ENCODE measurements at regions not wholly inside any gene's neighbourhood (a gene's known extent, or its start where the extent isn't known, plus 50 kb on each side); places are given as distances from the start of the nearest gene placed in this dataset.
"Not testable (repeated sequence)": the region's sequence is repeated elsewhere in the genome, so short reads cannot be mapped to it uniquely, and the experiment has no call there.

DNA sequence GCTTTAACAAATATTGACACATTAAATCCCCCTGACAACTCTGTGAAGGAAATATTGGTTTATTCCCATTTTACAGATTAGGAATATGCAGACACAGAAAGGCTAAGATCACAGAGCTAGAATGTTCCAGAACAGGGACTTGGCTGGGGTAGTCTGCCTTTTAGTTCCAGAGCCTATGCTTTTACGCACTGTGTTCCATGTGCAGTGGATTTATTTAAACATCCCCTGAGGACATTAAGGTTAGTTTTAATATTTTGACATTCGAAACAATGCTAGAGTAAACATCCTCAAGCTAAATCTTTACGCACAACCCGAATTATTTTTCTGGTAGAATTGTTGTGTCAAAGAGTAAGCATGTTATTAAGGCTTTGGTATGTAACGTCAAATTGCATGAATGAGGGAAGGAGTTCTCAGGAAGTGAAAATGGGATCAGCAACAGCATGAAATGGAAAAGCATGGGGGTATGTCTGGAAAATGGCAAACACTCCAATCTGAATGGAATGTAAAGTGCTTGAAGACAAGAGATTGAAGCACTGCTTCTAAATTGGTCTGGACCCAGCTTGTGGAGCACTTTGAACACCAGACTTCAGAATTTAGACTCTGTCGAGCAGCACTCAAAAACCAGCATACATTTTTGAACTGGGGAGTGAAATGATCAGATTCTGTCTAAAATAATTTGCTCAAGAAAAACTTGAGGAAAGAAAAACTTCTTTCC is 429.9 kb downstream of the CD83 start:
- H3K27ac ChIP-seq (ENCODE audit: low read depth) = no peak overlapping the region
- no peak overlapping the region for H3K4me3 ChIP-seq (ENCODE audit: low read depth, low read length)
- no peak for DNase-seq (ENCODE audit: extremely low spot score)
- WGBS = 85% methylated on average over 6 of the region's 6 CpGs
- H3K36me3 ChIP-seq (ENCODE audit: insufficient read depth) = no peaks in the 10 kb centered on the region
- no peaks in the 10 kb centered on the region for H3K4me1 ChIP-seq (ENCODE audit: insufficient read depth)

- no peaks in the 10 kb centered on the region for H3K4me1 ChIP-seq (ENCODE audit: insufficient read depth)
- H3K36me3 ChIP-seq (ENCODE audit: insufficient read depth) = no peaks in the 10 kb centered on the region
- H3K4me3 ChIP-seq (ENCODE audit: low read depth, low read length) = no peak overlapping the region
- no peak overlapping the region for H3K27ac ChIP-seq (ENCODE audit: low read depth)
- no peak for DNase-seq (ENCODE audit: extremely low spot score)
- 66% methylated on average over 6 of the region's 6 CpGs for WGBS
Observed at GRCh38 chr6:14549304-14549770, 431.8 kb downstream of the CD83 start.

DNA sequence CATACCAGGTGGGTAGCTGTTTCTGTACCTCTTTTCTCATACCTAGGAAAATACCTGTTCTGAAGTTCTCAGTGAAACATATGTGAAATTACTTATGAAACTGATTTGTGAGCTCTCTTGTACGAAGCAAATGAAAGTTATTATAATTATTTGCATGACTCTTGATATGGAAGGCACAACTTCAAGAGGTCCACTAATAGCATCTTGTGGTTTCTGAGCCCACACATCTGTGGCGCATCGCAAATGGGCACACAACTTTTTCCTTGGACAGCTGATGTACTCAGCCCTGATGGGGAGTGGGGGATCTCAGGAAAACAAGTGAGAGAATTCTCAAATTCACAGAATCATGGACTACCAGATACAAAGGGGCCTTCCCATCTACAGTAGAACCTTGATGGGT is 432.3 kb downstream of the CD83 start:
- Histone ChIP-seq H3K27ac (ENCODE audit: low read depth) (no peak overlapping the region), H3K4me1 (ENCODE audit: insufficient read depth) (no peaks in the 10 kb centered on the region), H3K36me3 (ENCODE audit: insufficient read depth) (no peaks in the 10 kb centered on the region), H3K4me3 (ENCODE audit: low read depth, low read length) (no peak overlapping the region)
- DNase-seq (ENCODE audit: extremely low spot score) = no peak
- 94% methylated on average over 3 of the region's 3 CpGs for WGBS

DNA sequence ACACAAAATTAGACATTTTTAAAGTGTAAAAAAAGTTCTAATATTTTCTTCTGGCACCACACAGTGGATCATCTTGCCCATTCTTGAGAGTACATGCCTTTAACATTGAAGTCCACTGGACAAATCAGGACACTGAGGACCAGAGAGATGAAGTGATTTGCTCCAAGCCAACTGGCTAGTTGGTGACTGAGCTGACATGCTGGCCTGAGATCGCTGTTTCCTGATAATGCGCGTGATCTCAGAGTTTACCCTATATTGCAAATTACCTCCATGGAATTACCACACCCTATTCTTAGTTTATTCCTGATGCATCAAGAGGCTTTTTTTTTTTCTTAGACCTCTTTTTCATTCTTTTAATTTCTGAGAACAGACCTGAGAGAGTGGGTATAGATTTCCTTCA is 432.8 kb downstream of the CD83 start:
- no peaks in the 10 kb centered on the region for H3K4me1 ChIP-seq (ENCODE audit: insufficient read depth)
- DNase-seq (ENCODE audit: extremely low spot score) = no peak
- no peak overlapping the region for H3K27ac ChIP-seq (ENCODE audit: low read depth)
- WGBS = 95% methylated on average over 3 of the region's 3 CpGs
- H3K36me3 ChIP-seq (ENCODE audit: insufficient read depth) = no peaks in the 10 kb centered on the region
- no peak overlapping the region for H3K4me3 ChIP-seq (ENCODE audit: low read depth, low read length)

- Histone ChIP-seq H3K36me3 (ENCODE audit: insufficient read depth) (no peaks in the 10 kb centered on the region), H3K4me1 (ENCODE audit: insufficient read depth) (no peaks in the 10 kb centered on the region), H3K27ac (ENCODE audit: low read depth) (no peak overlapping the region), H3K4me3 (ENCODE audit: low read depth, low read length) (no peak overlapping the region)
- 72% methylated on average over 3 of the region's 3 CpGs for WGBS
- DNase-seq (ENCODE audit: extremely low spot score) = no peak
Observed at GRCh38 chr6:14550822-14551221, 433.2 kb downstream of the CD83 start.

GRCh38 chr6:14551601-14552000 is 434.0 kb downstream of the CD83 start:
- DNase-seq (ENCODE audit: extremely low spot score); H3K4me3 ChIP-seq (ENCODE audit: low read depth, low read length); H3K4me1 ChIP-seq (ENCODE audit: insufficient read depth); H3K27ac ChIP-seq (ENCODE audit: low read depth); H3K36me3 ChIP-seq (ENCODE audit: insufficient read depth): not testable (repeated sequence)
- 97% methylated on average over 8 of the region's 8 CpGs for WGBS

- H3K4me3 ChIP-seq (ENCODE audit: low read depth, low read length) = no peak overlapping the region
- H3K4me1 ChIP-seq (ENCODE audit: insufficient read depth) = no peaks in the 10 kb centered on the region
- H3K27ac ChIP-seq (ENCODE audit: low read depth) = no peak overlapping the region
- WGBS = 85% methylated on average over 5 of the region's 5 CpGs
- H3K36me3 ChIP-seq (ENCODE audit: insufficient read depth) = no peaks in the 10 kb centered on the region
- DNase-seq (ENCODE audit: extremely low spot score) = no peak
Observed at GRCh38 chr6:14552891-14553290, 435.3 kb downstream of the CD83 start.

- 91% methylated on average over 8 of the region's 8 CpGs for WGBS
- H3K27ac ChIP-seq (ENCODE audit: low read depth) = no peak overlapping the region
- H3K36me3 ChIP-seq (ENCODE audit: insufficient read depth) = no peaks in the 10 kb centered on the region
Observed at GRCh38 chr6:14553515-14553914, 435.9 kb downstream of the CD83 start.

GRCh38 chr6:14555804-14556203 is 438.2 kb downstream of the CD83 start:
- no peak overlapping the region for H3K27ac ChIP-seq (ENCODE audit: low read depth)
- WGBS = 90% methylated on average over 6 of the region's 6 CpGs
- no peak for DNase-seq (ENCODE audit: extremely low spot score)
- no peaks in the 10 kb centered on the region for H3K36me3 ChIP-seq (ENCODE audit: insufficient read depth)
- H3K4me1 ChIP-seq (ENCODE audit: insufficient read depth) = no peaks in the 10 kb centered on the region
- H3K4me3 ChIP-seq (ENCODE audit: low read depth, low read length) = no peak overlapping the region

More at GRCh38 chr6:14553515-14553914, 435.9 kb downstream of the CD83 start:
- H3K4me3 ChIP-seq (ENCODE audit: low read depth, low read length) = no peak overlapping the region
- no peak for DNase-seq (ENCODE audit: extremely low spot score)
- H3K4me1 ChIP-seq (ENCODE audit: insufficient read depth) = no peaks in the 10 kb centered on the region

GRCh38 chr6:14559746-14560536 is 442.4 kb downstream of the CD83 start:
- 88% methylated on average over 3 of the region's 3 CpGs for WGBS
- DNase-seq (ENCODE audit: extremely low spot score) = no peak

DNA sequence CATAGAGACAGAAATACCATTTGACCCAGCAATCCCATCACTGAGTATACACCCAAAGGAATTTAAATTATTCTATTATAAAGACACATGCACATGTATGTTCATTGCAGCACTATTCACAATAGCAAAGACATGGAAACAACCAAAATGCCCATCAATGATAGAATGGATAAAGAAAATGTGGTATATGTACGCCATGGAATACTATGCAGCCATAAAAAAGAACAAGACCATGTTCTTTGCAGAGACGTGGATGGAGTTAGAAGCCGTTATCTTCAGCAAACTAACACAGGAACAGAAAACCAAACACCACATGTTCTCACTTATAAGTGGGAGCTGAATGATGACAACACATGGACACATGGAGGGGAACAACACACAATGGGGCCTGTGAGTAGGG is 444.0 kb downstream of the CD83 start:
- H3K27ac ChIP-seq (ENCODE audit: low read depth); H3K36me3 ChIP-seq (ENCODE audit: insufficient read depth); DNase-seq (ENCODE audit: extremely low spot score); H3K4me3 ChIP-seq (ENCODE audit: low read depth, low read length); H3K4me1 ChIP-seq (ENCODE audit: insufficient read depth): not testable (repeated sequence)
- 90% methylated on average over 3 of the region's 3 CpGs for WGBS

More at GRCh38 chr6:14559746-14560536, 442.4 kb downstream of the CD83 start:
- Histone ChIP-seq H3K36me3 (ENCODE audit: insufficient read depth) (no peaks in the 10 kb centered on the region), H3K27ac (ENCODE audit: low read depth) (no peak overlapping the region), H3K4me3 (ENCODE audit: low read depth, low read length) (no peak overlapping the region), H3K4me1 (ENCODE audit: insufficient read depth) (no peaks in the 10 kb centered on the region)

DNA sequence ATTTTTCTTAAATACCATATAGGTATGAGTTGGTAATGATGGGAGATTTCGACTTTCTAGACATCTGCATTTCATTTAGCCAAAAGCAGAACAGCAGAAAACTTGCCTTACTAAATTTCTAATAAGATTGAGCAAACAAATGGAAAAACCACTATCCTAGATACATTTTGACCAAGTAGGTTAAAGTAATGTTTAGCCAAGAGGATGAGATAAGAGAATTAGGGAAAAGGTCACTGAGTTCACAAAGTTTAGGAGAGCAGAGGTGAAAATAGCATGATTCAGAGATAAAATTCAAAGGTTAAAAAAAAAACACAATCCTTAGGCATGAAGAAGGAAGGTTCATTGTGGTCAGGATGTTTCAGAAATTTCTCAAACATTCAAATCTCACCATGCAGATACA is 450.3 kb downstream of the CD83 start:
- H3K4me3 ChIP-seq (ENCODE audit: low read depth, low read length) = no peak overlapping the region
- WGBS = 81% methylated on average over 1 of the region's 1 CpG
- no peak overlapping the region for H3K27ac ChIP-seq (ENCODE audit: low read depth)
- no peaks in the 10 kb centered on the region for H3K4me1 ChIP-seq (ENCODE audit: insufficient read depth)
- no peaks in the 10 kb centered on the region for H3K36me3 ChIP-seq (ENCODE audit: insufficient read depth)
- DNase-seq (ENCODE audit: extremely low spot score) = no peak

DNA sequence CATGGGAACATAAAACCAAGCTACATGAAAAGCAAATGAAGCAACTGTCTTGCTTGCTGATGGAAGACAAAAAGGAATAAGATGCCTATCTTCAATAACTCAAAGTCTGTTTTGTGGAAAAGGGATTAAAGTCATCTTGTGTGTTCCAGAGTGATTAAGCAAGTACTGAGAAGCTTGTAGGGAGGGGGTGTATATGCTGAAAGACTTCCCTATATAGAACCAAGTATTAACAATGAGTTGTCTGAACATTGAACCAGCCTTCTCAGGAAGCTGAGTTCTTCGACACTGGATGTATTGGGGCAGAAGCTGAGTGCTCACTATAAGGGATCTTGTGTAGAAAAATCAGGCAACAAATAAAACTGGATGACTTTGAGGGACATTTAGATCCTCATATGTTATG is 451.8 kb downstream of the CD83 start:
- Histone ChIP-seq H3K4me3 (ENCODE audit: low read depth, low read length) (no peak overlapping the region), H3K4me1 (ENCODE audit: insufficient read depth) (no peaks in the 10 kb centered on the region), H3K36me3 (ENCODE audit: insufficient read depth) (no peaks in the 10 kb centered on the region), H3K27ac (ENCODE audit: low read depth) (no peak overlapping the region)
- 85% methylated on average over 1 of the region's 1 CpG for WGBS
- no peak for DNase-seq (ENCODE audit: extremely low spot score)

DNA sequence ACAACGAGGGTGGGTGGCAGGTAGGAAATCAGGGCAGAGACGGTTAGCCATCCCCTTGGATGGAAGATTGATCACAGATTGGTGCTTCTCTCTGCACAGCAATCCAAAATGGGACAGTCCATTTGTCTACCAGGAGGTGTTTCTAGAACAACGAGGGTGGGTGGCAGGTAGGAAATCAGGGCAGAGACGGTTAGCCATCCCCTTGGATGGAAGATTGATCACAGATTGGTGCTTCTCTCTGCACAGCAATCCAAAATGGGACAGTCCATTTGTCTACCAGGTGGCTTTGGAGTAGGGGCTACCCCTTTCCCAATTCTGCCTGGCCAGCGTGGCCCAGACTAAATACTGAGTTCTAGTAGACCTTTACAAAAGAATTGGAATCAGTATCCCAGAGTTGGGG is 452.3 kb downstream of the CD83 start:
- not testable (repeated sequence) for H3K4me1 ChIP-seq (ENCODE audit: insufficient read depth); H3K36me3 ChIP-seq (ENCODE audit: insufficient read depth); H3K4me3 ChIP-seq (ENCODE audit: low read depth, low read length); DNase-seq (ENCODE audit: extremely low spot score); H3K27ac ChIP-seq (ENCODE audit: low read depth)
- 96% methylated on average over 5 of the region's 5 CpGs for WGBS

Measured in urinary bladder (tissue), 3 donors.